ENCODE measurements at regions not wholly inside any gene's neighbourhood (a gene's known extent, or its start where the extent isn't known, plus 50 kb on each side); places are given as distances from the start of the nearest gene placed in this dataset.

- DNase-seq (ENCODE audit: low read depth): no peak
- H3K4me3 ChIP-seq (ENCODE audit: control insufficient read depth, low read depth, low read length): no peak overlapping the region
- TF ChIP-seq CTCF (conservative IDR thresholded peaks at IDR 0.05; ENCODE audit: control insufficient read depth, insufficient read depth, low read depth, low read length): no peak
Measured at GRCh38 chr2:6777626-6778025, 88.1 kb downstream of the CMPK2 start.

GRCh38 chr2:6780765-6781274, 84.9 kb downstream of the CMPK2 start:
- DNase-seq (ENCODE audit: low read depth): peak; percentile 9
- H3K4me3 ChIP-seq (ENCODE audit: control insufficient read depth, low read depth, low read length): no peak overlapping the region

GRCh38 chr2:6782517-6783237, 83.0 kb downstream of the CMPK2 start:
- no peak for DNase-seq (ENCODE audit: low read depth)
- no peak overlapping the region for H3K4me3 ChIP-seq (ENCODE audit: control insufficient read depth, low read depth, low read length)
- no peak for TF ChIP-seq CTCF (conservative IDR thresholded peaks at IDR 0.05; ENCODE audit: control insufficient read depth, insufficient read depth, low read depth, low read length)

More at GRCh38 chr2:6780765-6781274, 84.9 kb downstream of the CMPK2 start:
- no peak for TF ChIP-seq CTCF (conservative IDR thresholded peaks at IDR 0.05; ENCODE audit: control insufficient read depth, insufficient read depth, low read depth, low read length)

GRCh38 chr2:6783238-6783614, 82.5 kb downstream of the CMPK2 start:
- DNase-seq (ENCODE audit: low read depth): no peak
- TF ChIP-seq CTCF (conservative IDR thresholded peaks at IDR 0.05; ENCODE audit: control insufficient read depth, insufficient read depth, low read depth, low read length): no peak

GRCh38 chr2:6784291-6784690, 81.4 kb downstream of the CMPK2 start:
- TF ChIP-seq CTCF (conservative IDR thresholded peaks at IDR 0.05; ENCODE audit: control insufficient read depth, insufficient read depth, low read depth, low read length): no peak
- no peak for DNase-seq (ENCODE audit: low read depth)

More at GRCh38 chr2:6783238-6783614, 82.5 kb downstream of the CMPK2 start:
- H3K4me3 ChIP-seq (ENCODE audit: control insufficient read depth, low read depth, low read length): no peak overlapping the region

GRCh38 chr2:6785493-6785892, 80.2 kb downstream of the CMPK2 start:
- no peak for TF ChIP-seq CTCF (conservative IDR thresholded peaks at IDR 0.05; ENCODE audit: control insufficient read depth, insufficient read depth, low read depth, low read length)
- no peak overlapping the region for H3K4me3 ChIP-seq (ENCODE audit: control insufficient read depth, low read depth, low read length)
- DNase-seq (ENCODE audit: low read depth): no peak

More at GRCh38 chr2:6784291-6784690, 81.4 kb downstream of the CMPK2 start:
- H3K4me3 ChIP-seq (ENCODE audit: control insufficient read depth, low read depth, low read length): no peak overlapping the region
